NB4 (cell line): ENCODE measurements at regions not wholly inside any gene's neighbourhood (a gene's known extent, or its start where the extent isn't known, plus 50 kb on each side); places are given as distances from the start of the nearest gene placed in this dataset.

Experiments used
- DNase-seq: peaks from one replicate; pipeline ENCODE4 v3.0.0; 2010; ENCODE audit warnings: low read depth
- H3K4me3 ChIP-seq: one replicate; pipeline ENCODE4 v1.5.1; 2011; ENCODE audit warnings: mild to moderate bottlenecking, low read depth, low read length, moderate library complexity
- MYC ChIP-seq: IDR thresholded peaks from 2 replicates; pipeline ENCODE4 v1.6.1; 2011; ENCODE audit warnings: low read depth, low read length
- POLR2A ChIP-seq: IDR thresholded peaks from 2 replicates; pipeline ENCODE4 v1.6.1; 2011; ENCODE audit warnings: mild to moderate bottlenecking; ENCODE audit not compliant: insufficient read length; ENCODE audit errors: extremely low read depth
- TF ChIP-seq, protein P1 (sequence below): IDR thresholded peaks from one replicate; pipeline ENCODE4 v1.5.1; 2012; ENCODE audit warnings: low read depth, low read length
- TF ChIP-seq, protein P2 (sequence below): IDR thresholded peaks from 2 replicates; pipeline ENCODE4 v1.6.1; 2011; ENCODE audit warnings: low read depth, low read length

DNA sequence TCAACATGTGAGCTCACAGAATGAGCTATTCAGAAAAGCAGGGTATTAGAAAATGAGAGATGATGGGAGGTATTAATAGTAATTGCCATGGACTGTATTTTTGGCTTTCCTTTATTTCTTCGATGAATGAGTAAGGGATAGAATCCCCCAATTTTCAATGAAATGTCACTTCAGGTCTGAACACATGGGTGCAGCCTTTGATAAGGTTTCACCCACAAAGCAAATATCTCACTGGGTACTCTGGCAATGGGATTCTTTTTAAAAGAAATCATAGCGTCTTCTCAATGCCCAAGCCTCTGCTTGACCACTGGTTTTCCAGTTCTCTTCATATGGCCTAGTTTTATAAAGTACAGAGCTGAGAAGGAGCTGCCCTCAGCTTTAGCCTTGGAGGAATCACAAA, 610.5 kb upstream of the FANCL start:
- TF ChIP-seq, protein P1, sequence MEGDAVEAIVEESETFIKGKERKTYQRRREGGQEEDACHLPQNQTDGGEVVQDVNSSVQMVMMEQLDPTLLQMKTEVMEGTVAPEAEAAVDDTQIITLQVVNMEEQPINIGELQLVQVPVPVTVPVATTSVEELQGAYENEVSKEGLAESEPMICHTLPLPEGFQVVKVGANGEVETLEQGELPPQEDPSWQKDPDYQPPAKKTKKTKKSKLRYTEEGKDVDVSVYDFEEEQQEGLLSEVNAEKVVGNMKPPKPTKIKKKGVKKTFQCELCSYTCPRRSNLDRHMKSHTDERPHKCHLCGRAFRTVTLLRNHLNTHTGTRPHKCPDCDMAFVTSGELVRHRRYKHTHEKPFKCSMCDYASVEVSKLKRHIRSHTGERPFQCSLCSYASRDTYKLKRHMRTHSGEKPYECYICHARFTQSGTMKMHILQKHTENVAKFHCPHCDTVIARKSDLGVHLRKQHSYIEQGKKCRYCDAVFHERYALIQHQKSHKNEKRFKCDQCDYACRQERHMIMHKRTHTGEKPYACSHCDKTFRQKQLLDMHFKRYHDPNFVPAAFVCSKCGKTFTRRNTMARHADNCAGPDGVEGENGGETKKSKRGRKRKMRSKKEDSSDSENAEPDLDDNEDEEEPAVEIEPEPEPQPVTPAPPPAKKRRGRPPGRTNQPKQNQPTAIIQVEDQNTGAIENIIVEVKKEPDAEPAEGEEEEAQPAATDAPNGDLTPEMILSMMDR: no peak
- TF ChIP-seq MYC: no peak
- TF ChIP-seq POLR2A: no peak
- TF ChIP-seq, protein P2, sequence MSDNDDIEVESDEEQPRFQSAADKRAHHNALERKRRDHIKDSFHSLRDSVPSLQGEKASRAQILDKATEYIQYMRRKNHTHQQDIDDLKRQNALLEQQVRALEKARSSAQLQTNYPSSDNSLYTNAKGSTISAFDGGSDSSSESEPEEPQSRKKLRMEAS: no peak
- no peak overlapping the region for H3K4me3 ChIP-seq
- DNase-seq: no peak

DNA sequence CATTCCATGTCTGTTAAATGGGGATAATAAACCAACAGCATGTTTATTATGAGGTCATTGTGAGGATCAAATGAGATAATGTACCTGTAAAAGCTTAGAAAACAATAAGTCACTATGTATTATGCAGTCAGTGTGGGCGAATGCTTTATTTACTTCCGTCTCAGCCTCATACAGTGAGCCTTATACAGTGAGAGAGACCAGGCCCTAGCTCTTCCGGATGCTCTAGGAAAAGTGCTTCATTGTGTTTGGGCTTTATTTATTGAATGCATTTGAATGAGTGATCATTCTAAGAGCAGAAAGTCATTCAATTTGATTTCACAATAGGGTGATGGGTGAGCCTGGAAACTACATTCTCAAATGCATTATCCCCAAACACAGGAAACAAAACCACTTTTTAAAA, 603.9 kb upstream of the FANCL start:
- no peak for DNase-seq
- TF ChIP-seq POLR2A: no peak
- TF ChIP-seq MYC: no peak
- TF ChIP-seq, protein P1: no peak
- TF ChIP-seq, protein P2: no peak
- no peak overlapping the region for H3K4me3 ChIP-seq

DNA sequence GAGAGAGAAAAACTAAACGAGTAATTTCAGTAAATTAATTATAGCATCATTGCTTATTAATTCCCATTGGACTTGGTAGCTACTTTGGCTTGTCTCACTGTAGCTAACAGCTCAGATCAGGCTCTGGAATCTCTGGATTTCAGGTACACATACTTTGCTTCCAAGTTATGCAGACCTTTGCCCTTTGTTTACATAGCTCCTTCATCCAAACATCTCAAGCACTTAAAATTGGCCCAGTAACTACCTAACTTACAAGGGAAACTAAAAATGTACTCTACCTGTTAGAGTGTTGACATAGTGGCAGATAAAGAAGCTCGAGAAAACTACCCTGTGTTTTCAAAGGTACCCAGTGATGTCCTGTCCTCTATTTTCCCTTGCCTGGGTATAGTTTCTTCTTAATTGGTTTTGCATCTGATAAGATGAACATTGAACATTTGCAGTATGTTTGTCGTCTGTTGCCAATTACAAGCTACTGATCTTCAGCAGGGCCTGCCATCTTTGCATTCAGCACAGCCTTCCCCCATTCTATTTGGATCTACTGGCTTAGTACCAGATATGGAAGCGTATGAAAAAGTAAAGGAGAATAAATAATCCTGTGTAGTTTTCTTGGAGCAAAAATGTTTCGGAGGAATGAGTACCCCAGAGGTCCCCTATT, 601.5 kb upstream of the FANCL start:
- TF ChIP-seq, protein P2: no peak
- no peak for TF ChIP-seq MYC
- TF ChIP-seq, protein P1: no peak
- TF ChIP-seq POLR2A: no peak
- no peak for DNase-seq
- H3K4me3 ChIP-seq: no peak overlapping the region

DNA sequence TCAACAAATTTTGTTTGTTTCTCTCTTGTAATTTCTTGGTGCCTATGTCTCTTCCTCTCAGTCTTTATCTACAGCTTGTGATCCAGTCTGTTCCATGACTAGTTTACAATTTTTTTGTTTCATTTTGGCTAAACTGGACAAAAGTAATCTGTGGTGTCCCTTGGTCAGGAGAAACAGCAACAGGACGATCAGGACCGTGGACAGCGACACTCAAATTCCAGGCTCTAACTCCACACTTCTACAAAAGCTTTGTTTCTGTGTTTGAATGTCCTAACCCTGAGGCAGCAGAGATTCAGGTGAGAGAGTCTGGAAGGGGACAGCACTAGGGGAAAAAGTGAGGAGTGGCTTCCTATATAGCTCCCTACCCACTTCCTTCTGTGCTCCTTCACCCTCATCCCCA, 593.3 kb upstream of the FANCL start:
- H3K4me3 ChIP-seq: no peak overlapping the region
- DNase-seq: peak; percentile 30
- TF ChIP-seq, protein P1: no peak
- TF ChIP-seq, protein P2: no peak
- TF ChIP-seq MYC: no peak
- TF ChIP-seq POLR2A: no peak

DNA sequence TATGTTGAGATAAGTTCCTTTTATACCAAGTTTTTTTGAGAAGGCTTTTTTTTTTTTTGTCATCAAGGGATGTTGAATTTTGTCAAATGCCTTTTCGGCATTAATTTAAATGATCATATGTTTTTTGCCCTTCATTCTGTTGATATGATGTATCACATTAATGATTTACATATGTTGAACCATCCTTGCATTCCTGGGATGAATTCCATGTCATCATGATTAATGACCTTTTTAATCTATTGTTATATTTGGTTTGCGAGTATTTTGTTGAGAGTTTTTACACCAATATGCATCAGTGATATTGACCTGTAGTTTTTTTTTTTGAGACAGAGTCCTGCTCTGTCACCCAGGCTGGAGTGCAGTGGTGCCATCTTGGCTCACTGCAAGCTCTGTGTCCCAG, 585.7 kb upstream of the FANCL start:
- TF ChIP-seq POLR2A (no peak), MYC (no peak)
- TF ChIP-seq, protein P1: no peak
- TF ChIP-seq, protein P2: no peak
- no peak overlapping the region for H3K4me3 ChIP-seq
- no peak for DNase-seq
